VCaP (cell line): ENCODE measurements at regions not wholly inside any gene's neighbourhood (a gene's known extent, or its start where the extent isn't known, plus 50 kb on each side); places are given as distances from the start of the nearest gene placed in this dataset.
"Not testable (repeated sequence)": the region's sequence is repeated elsewhere in the genome, so short reads cannot be mapped to it uniquely, and the experiment has no call there.

Source experiments
- H3K27ac ChIP-seq: fragments of 450-650 bp; 2 replicates; pipeline ENCODE4 v1.5.1; 2017
- CTCF ChIP-seq: fragments of 450-650 bp; conservative IDR thresholded peaks from 2 replicates; pipeline ENCODE4 v1.5.1; 2017; ENCODE audit warnings: mild to moderate bottlenecking, moderate library complexity

GRCh38 chr2:19104503-19104902, 253.9 kb downstream of the OSR1 start:
- no peak for TF ChIP-seq CTCF
- H3K27ac ChIP-seq = no peak overlapping the region

DNA sequence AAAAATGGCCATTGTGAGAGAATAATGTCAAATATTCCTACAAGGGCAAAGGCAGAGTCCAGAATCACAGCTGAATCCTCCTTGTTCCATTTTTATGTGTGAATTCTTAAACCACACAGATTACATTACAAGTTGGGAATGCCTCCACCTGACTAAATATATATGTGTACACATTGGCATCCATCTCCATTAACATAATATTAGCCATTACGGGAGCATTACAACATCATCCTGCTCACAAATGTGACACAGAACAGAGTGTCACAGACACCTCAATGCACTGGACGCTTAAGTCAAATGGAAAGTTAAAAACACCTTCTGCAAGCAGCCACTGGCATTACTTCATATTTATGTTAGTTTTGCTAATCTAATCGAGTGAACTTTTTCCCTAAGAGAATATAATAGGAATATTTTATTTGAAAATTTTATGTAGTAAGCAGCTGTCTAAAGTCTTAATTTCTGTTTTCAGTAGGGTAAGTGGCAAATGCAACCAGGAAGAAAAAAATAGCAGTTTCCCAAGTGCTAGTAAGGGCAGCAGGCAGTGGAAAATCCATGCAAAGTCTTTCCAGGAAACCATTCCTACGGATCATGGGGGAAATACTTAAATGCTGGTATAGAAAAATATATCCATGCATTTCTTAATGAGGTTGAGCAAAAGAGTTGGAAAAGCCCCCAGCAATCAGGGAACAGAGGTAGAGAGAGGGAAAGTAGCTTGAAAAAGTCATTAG, 255.6 kb downstream of the OSR1 start:
- TF ChIP-seq CTCF = no peak
- H3K27ac ChIP-seq = no peak overlapping the region; the same call in 1 of the 2 replicates

- no peak overlapping the region for H3K27ac ChIP-seq
- TF ChIP-seq CTCF = no peak
Observed at GRCh38 chr2:19101968-19102367, 256.5 kb downstream of the OSR1 start.

- TF ChIP-seq CTCF = no peak
- H3K27ac ChIP-seq = no peak overlapping the region
Observed at GRCh38 chr2:19100570-19100969, 257.9 kb downstream of the OSR1 start.

GRCh38 chr2:19099181-19099580, 259.2 kb downstream of the OSR1 start:
- no peak for TF ChIP-seq CTCF
- H3K27ac ChIP-seq = no peak overlapping the region

- H3K27ac ChIP-seq = no peak overlapping the region
Observed at GRCh38 chr2:19098467-19099160, 259.8 kb downstream of the OSR1 start.

GRCh38 chr2:19089476-19089875, 268.9 kb downstream of the OSR1 start:
- not testable (repeated sequence) for H3K27ac ChIP-seq

More at GRCh38 chr2:19098467-19099160, 259.8 kb downstream of the OSR1 start:
- TF ChIP-seq CTCF = no peak

DNA sequence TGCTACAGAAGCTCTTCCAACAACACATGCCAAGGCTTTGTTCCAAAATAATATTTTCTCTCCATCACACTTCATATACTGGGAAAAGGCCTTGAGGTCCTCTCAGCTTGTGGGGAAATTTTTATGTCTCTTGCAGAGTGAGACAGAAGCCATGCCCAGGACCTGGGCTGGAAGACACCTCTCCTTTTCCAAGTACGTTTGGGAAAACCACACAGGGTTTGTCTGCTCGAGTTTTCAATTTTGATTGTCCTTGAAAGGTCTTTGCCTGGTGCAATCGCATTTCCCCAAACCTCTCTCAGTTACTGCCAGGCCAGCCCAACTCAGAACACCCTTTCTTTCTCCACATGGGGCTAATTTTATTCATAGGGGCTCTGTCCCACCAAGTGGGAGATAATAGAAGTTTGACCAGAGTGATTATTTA, 272.2 kb downstream of the OSR1 start:
- no peak for TF ChIP-seq CTCF
- H3K27ac ChIP-seq = no peak overlapping the region
